HG02852 (cell line): ENCODE measurements at regions not wholly inside any gene's neighbourhood (a gene's known extent, or its start where the extent isn't known, plus 50 kb on each side); places are given as distances from the start of the nearest gene placed in this dataset.
A peak's percentile ranks its signal among the peaks of the same experiment; 100 is the strongest.

ENCODE experiments used
- ATAC-seq: cut with Tn5 transposase; IDR thresholded peaks from one replicate; pipeline ENCODE4 v1.9.1; 2021; ENCODE audit warnings: mild to moderate bottlenecking, moderate library complexity; ENCODE audit not compliant: unreplicated experiment

- ATAC-seq, result no peak
Observed at GRCh38 chr7:85528581-85528980, 341.7 kb upstream of the SEMA3D start.

- ATAC-seq, result no peak
Observed at GRCh38 chr7:85525676-85526075, 338.8 kb upstream of the SEMA3D start.

- no peak for ATAC-seq
Observed at GRCh38 chr7:85522070-85522469, 335.2 kb upstream of the SEMA3D start.

- no peak for ATAC-seq
Observed at GRCh38 chr7:85521108-85521694, 334.3 kb upstream of the SEMA3D start.

- no peak for ATAC-seq
Observed at GRCh38 chr7:85520175-85520574, 333.3 kb upstream of the SEMA3D start.

GRCh38 chr7:85516675-85517074, 329.8 kb upstream of the SEMA3D start:
- ATAC-seq, result no peak

GRCh38 chr7:85512790-85513189, 325.9 kb upstream of the SEMA3D start:
- no peak for ATAC-seq

GRCh38 chr7:85510287-85510686, 323.4 kb upstream of the SEMA3D start:
- ATAC-seq, result no peak

GRCh38 chr7:85509476-85509875, 322.6 kb upstream of the SEMA3D start:
- ATAC-seq, result no peak

GRCh38 chr7:85508642-85509410, 322.0 kb upstream of the SEMA3D start:
- no peak for ATAC-seq

GRCh38 chr7:85498031-85498430, 311.2 kb upstream of the SEMA3D start:
- ATAC-seq, result no peak

GRCh38 chr7:85489498-85489897, 302.6 kb upstream of the SEMA3D start:
- ATAC-seq, result no peak

GRCh38 chr7:85488406-85488805, 301.6 kb upstream of the SEMA3D start:
- no peak for ATAC-seq

- ATAC-seq, result no peak
Observed at GRCh38 chr7:85483177-85483576, 296.3 kb upstream of the SEMA3D start.

- no peak for ATAC-seq
Observed at GRCh38 chr7:85480666-85481065, 293.8 kb upstream of the SEMA3D start.

- no peak for ATAC-seq
Observed at GRCh38 chr7:85479918-85480643, 293.2 kb upstream of the SEMA3D start.

- no peak for ATAC-seq
Observed at GRCh38 chr7:85478530-85478929, 291.7 kb upstream of the SEMA3D start.

GRCh38 chr7:85475476-85475875, 288.6 kb upstream of the SEMA3D start:
- ATAC-seq, result no peak

GRCh38 chr7:85475071-85475470, 288.2 kb upstream of the SEMA3D start:
- ATAC-seq, result no peak

GRCh38 chr7:85474234-85474633, 287.4 kb upstream of the SEMA3D start:
- ATAC-seq, result peak; percentile 80

GRCh38 chr7:85471740-85472139, 284.9 kb upstream of the SEMA3D start:
- peak; percentile 37 for ATAC-seq

GRCh38 chr7:85471307-85471706, 284.5 kb upstream of the SEMA3D start:
- ATAC-seq, result no peak
